IMR-90 (cell line): ENCODE measurements at regions not wholly inside any gene's neighbourhood (a gene's known extent, or its start where the extent isn't known, plus 50 kb on each side); places are given as distances from the start of the nearest gene placed in this dataset.

Source experiments
- ATAC-seq: fragments of 200-7000 bp; cut with Tn5 transposase; 2 replicates; pipeline ENCODE4 v1.9.1; 2020; ENCODE audit warnings: low read depth, mild to moderate bottlenecking, moderate library complexity
- BruUV-seq: library from RNA; stranded (reverse); fragments of 400-500 nt; replicated peaks from 2 replicates; lab custom pipeline; 2021; lab: Mats Ljungman, UMichigan
- CTCF ChIA-PET: fragments of 300-600 bp; formaldehyde crosslinking; extraction: SDS; loops from one replicate; lab custom pipeline; 2021; ENCODE audit warnings: antibody characterized with exemption; lab: Yijun Ruan, JAX
- POLR2A ChIA-PET: fragments of 300-600 bp; sonication (Branson Sonifier 250); formaldehyde crosslinking; loops from one replicate; lab custom pipeline; 2022; ENCODE audit warnings: antibody characterized with exemption; ENCODE audit not compliant: unreplicated experiment; lab: Charles Lee
- DNase-seq: peaks from one replicate; pipeline ENCODE4 v3.0.0; 2013
- H2AFZ ChIP-seq: replicated peaks from 2 replicates; pipeline ENCODE3; 2013; ENCODE audit warnings: low read length, mild to moderate bottlenecking; ENCODE audit not compliant: poor library complexity
- H2AK5ac ChIP-seq: 2 replicates; pipeline ENCODE4 v1.6.1; 2013; ENCODE audit warnings: low read depth, low read length, inconsistent platforms
- H2AK9ac ChIP-seq: replicated peaks from 2 replicates; pipeline ENCODE3; 2013; ENCODE audit warnings: mild to moderate bottlenecking, low read depth, low read length, moderate library complexity; ENCODE audit not compliant: poor library complexity
- H2BK120ac ChIP-seq: 2 replicates; pipeline ENCODE4 v1.6.1; 2013; ENCODE audit warnings: low read depth, low read length, inconsistent platforms
- H2BK15ac ChIP-seq: 3 replicates; pipeline ENCODE4 v1.6.1; 2013; ENCODE audit warnings: low read depth, low read length, inconsistent platforms
- H2BK20ac ChIP-seq: 2 replicates; pipeline ENCODE4 v1.6.1; 2013; ENCODE audit warnings: low read depth, mild to moderate bottlenecking, inconsistent platforms, low read length, moderate library complexity
- H2BK5ac ChIP-seq: 2 replicates; pipeline ENCODE4 v1.6.1; 2013; ENCODE audit warnings: mild to moderate bottlenecking, low read depth, low read length, inconsistent platforms; ENCODE audit not compliant: poor library complexity, severe bottlenecking
- H3K14ac ChIP-seq: replicated peaks from 2 replicates; pipeline ENCODE4 v1.6.1; 2013; ENCODE audit warnings: low read depth, low read length, inconsistent platforms
- H3K18ac ChIP-seq: 2 replicates; pipeline ENCODE4 v1.6.1; 2013; ENCODE audit warnings: low read depth, low read length, control low read depth
- H3K23ac ChIP-seq: 2 replicates; pipeline ENCODE4 v1.6.1; 2013; ENCODE audit warnings: low read depth, low read length, inconsistent platforms
- H3K27ac ChIP-seq: 2 replicates; pipeline ENCODE4 v1.5.1; 2013; ENCODE audit warnings: mild to moderate bottlenecking, control low read depth, low read length; ENCODE audit not compliant: insufficient read depth
- H3K27me3 ChIP-seq: 2 replicates; pipeline ENCODE4 v1.6.1; 2013; ENCODE audit warnings: low read length; ENCODE audit not compliant: control insufficient read depth, insufficient read depth
- H3K36me3 ChIP-seq: 2 replicates; pipeline ENCODE4 v1.6.1; 2013; ENCODE audit warnings: low read length, mixed read lengths; ENCODE audit not compliant: control insufficient read depth, insufficient read depth
- H3K4ac ChIP-seq: 2 replicates; pipeline ENCODE4 v1.6.1; 2013; ENCODE audit warnings: low read depth, low read length, inconsistent platforms
- H3K4me1 ChIP-seq: 2 replicates; pipeline ENCODE4 v1.6.1; 2013; ENCODE audit warnings: low read length, mixed read lengths; ENCODE audit not compliant: control insufficient read depth, insufficient read depth
- H3K4me2 ChIP-seq: 2 replicates; pipeline ENCODE4 v1.6.1; 2013; ENCODE audit warnings: low read depth, mild to moderate bottlenecking, control low read depth, low read length, moderate library complexity
- H3K4me3 ChIP-seq: 2 replicates; pipeline ENCODE4 v1.5.1; 2013; ENCODE audit warnings: low read depth, mild to moderate bottlenecking, control low read depth, low read length, moderate library complexity; ENCODE audit not compliant: insufficient read depth
- H3K56ac ChIP-seq: 2 replicates; pipeline ENCODE4 v1.6.1; 2013; ENCODE audit warnings: low read length, inconsistent platforms; ENCODE audit not compliant: insufficient read depth; ENCODE audit errors: extremely low read depth
- H3K79me1 ChIP-seq, 2 experiments: 2 replicates each; pipeline ENCODE4 v1.6.1; 2013; ENCODE audit warnings: low read length in 2 of 2, inconsistent platforms in 1 of 2, low read depth in 1 of 2
- H3K9ac ChIP-seq: 2 replicates; pipeline ENCODE4 v1.6.1; 2013; ENCODE audit warnings: low read depth, low read length, control low read depth
- H3K9me1 ChIP-seq: 2 replicates; pipeline ENCODE4 v1.6.1; 2013; ENCODE audit warnings: low read length, inconsistent platforms; ENCODE audit not compliant: insufficient read depth
- H3K9me3 ChIP-seq: 2 replicates; pipeline ENCODE4 v1.6.1; 2013; ENCODE audit warnings: low read length; ENCODE audit not compliant: control insufficient read depth, insufficient read depth
- H4K20me1 ChIP-seq: 2 replicates; pipeline ENCODE4 v1.6.1; 2013; ENCODE audit warnings: low read length, inconsistent platforms; ENCODE audit not compliant: insufficient read depth
- H4K5ac ChIP-seq: 2 replicates; pipeline ENCODE4 v1.6.1; 2013; ENCODE audit warnings: mild to moderate bottlenecking, low read depth, low read length, control low read depth
- H4K8ac ChIP-seq, 2 experiments: 2 replicates each; pipeline ENCODE4 v1.6.1; 2013; ENCODE audit warnings: low read depth in 2 of 2, low read length in 2 of 2, control low read depth in 1 of 2, inconsistent platforms in 1 of 2
- H4K91ac ChIP-seq: 2 replicates; pipeline ENCODE4 v1.6.1; 2013; ENCODE audit warnings: low read depth, low read length, inconsistent platforms; ENCODE audit not compliant: insufficient read depth
- CEBPB ChIP-seq: IDR thresholded peaks from 2 replicates; pipeline ENCODE4 v1.6.1; 2012; ENCODE audit warnings: low read depth, low read length, improper control_type of control experiment
- FOS ChIP-seq: fragments of 150-350 bp; IDR thresholded peaks from 2 replicates; pipeline ENCODE4 v1.6.1; 2016; ENCODE audit warnings: low read depth, low read length
- dilution Hi-C: fragments of 300-500 bp; cut with HindIII; formaldehyde crosslinking; loops from one replicate; pipeline ENCODE4 v1.14.3; 2018; ENCODE audit warnings: low sequenced_read_pairs; ENCODE audit not compliant: unreplicated experiment
- in situ Hi-C: fragments of 300-500 bp; cut with MboI; formaldehyde crosslinking; loops from 3 replicates; pipeline ENCODE4 v1.14.3; 2019; ENCODE audit warnings: low sequenced_read_pairs, inconsistent platforms, mixed read lengths
- intact Hi-C: fragments of 100-400 bp; cut with micrococcal nuclease; formaldehyde crosslinking; loops from 2 replicates; pipeline ENCODE4 v1.10.0; 2022
- TF ChIP-seq, protein P1 (sequence below): conservative IDR thresholded peaks from 2 replicates; pipeline ENCODE4 v1.5.1; 2012; ENCODE audit warnings: mild to moderate bottlenecking, low read depth, low read length, improper control_type of control experiment

DNA sequence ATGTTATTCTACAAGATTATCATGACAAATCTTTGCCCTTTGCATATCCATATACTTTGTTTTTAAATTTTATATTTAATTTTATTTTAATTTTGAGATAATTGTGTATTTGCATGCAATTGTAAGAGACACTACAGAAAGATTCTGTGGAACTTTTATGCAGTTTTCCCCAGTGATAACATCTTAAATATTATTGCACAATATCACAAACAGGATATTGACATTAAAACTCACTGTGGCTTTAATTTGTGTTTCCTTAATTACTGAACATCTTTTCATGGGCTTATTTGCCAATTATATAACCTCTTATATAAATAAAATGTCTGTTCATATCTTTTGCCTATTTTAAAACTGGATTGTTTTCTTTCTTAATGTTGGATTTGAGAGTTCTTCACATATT is 95.6 kb downstream of the ASCL1 start:
- H2BK5ac ChIP-seq = no peak overlapping the region
- no peaks in the 10 kb centered on the region for H3K79me1 ChIP-seq
- H2AK5ac ChIP-seq = no peak overlapping the region
- H3K4me2 ChIP-seq = no peak overlapping the region
- no peak overlapping the region for H4K5ac ChIP-seq
- DNase-seq = no peak
- TF ChIP-seq FOS = no peak
- peak; percentile 66 for TF ChIP-seq CEBPB
- TF ChIP-seq, protein P1, sequence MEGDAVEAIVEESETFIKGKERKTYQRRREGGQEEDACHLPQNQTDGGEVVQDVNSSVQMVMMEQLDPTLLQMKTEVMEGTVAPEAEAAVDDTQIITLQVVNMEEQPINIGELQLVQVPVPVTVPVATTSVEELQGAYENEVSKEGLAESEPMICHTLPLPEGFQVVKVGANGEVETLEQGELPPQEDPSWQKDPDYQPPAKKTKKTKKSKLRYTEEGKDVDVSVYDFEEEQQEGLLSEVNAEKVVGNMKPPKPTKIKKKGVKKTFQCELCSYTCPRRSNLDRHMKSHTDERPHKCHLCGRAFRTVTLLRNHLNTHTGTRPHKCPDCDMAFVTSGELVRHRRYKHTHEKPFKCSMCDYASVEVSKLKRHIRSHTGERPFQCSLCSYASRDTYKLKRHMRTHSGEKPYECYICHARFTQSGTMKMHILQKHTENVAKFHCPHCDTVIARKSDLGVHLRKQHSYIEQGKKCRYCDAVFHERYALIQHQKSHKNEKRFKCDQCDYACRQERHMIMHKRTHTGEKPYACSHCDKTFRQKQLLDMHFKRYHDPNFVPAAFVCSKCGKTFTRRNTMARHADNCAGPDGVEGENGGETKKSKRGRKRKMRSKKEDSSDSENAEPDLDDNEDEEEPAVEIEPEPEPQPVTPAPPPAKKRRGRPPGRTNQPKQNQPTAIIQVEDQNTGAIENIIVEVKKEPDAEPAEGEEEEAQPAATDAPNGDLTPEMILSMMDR = no peak
- H3K4ac ChIP-seq = no peak overlapping the region
- no peak overlapping the region for H3K27ac ChIP-seq
- no peaks in the 10 kb centered on the region for H3K9me1 ChIP-seq
- in situ Hi-C loops (no loop called here), dilution Hi-C loops (no loop called here), intact Hi-C loops (no loop called here)
- peaks cover 7% of the 10 kb centered on the region for H3K9me3 ChIP-seq
- H3K14ac ChIP-seq = no peak overlapping the region
- no peaks in the 10 kb centered on the region for H3K27me3 ChIP-seq
- H2BK15ac ChIP-seq = no peak overlapping the region
- no peaks in the 10 kb centered on the region for H3K4me1 ChIP-seq
- H3K56ac ChIP-seq = no peak overlapping the region
- no peak overlapping the region for H3K9ac ChIP-seq
- H3K23ac ChIP-seq = no peak overlapping the region
- H2AK9ac ChIP-seq = no peak overlapping the region
- H4K91ac ChIP-seq = no peak overlapping the region
- H2BK120ac ChIP-seq = no peak overlapping the region
- no peaks in the 10 kb centered on the region for H4K20me1 ChIP-seq
- H3K4me3 ChIP-seq = no peak overlapping the region
- no peaks in the 10 kb centered on the region for H3K36me3 ChIP-seq
- H4K8ac ChIP-seq = no peak overlapping the region
- H3K18ac ChIP-seq = no peak overlapping the region
- H2BK20ac ChIP-seq = no peak overlapping the region
- no peak overlapping the region for H2AFZ ChIP-seq
- CTCF ChIA-PET = no interaction called here
- POLR2A ChIA-PET = no interaction called here
- no peak for ATAC-seq
- no TSS peak for BruUV-seq
